Neural cell (in vitro differentiated cells): ENCODE measurements at regions not wholly inside any gene's neighbourhood (a gene's known extent, or its start where the extent isn't known, plus 50 kb on each side); places are given as distances from the start of the nearest gene placed in this dataset.

ENCODE experiments used
- H2AFZ ChIP-seq: fragments of 200-600, 300-800 bp; sonication (generic), shearing (Covaris generic); 2 replicates; pipeline ENCODE4 v1.6.0; 2014; ENCODE audit warnings: low read depth, mild to moderate bottlenecking, antibody characterized with exemption, low read length, moderate library complexity
- H3F3A ChIP-seq: fragments of 200-600 bp; shearing (Covaris generic); 2 replicates; pipeline ENCODE4 v1.6.1; 2016; ENCODE audit warnings: mild to moderate bottlenecking, moderate library complexity, mixed read lengths, antibody characterized with exemption, low read length; ENCODE audit not compliant: insufficient read depth, poor library complexity, severe bottlenecking
- H3K27ac ChIP-seq: fragments of 200-600, 300-800 bp; sonication (generic), shearing (Covaris generic); 2 replicates; pipeline ENCODE4 v1.5.1; 2014; ENCODE audit warnings: mild to moderate bottlenecking, low read length, moderate library complexity
- H3K27me3 ChIP-seq: fragments of 300-800, 200-600 bp; sonication (generic), shearing (Covaris generic); 2 replicates; pipeline ENCODE4 v1.6.0; 2014; ENCODE audit warnings: mild to moderate bottlenecking, low read depth, low read length, moderate library complexity; ENCODE audit not compliant: insufficient read depth
- H3K36me3 ChIP-seq: fragments of 300-800, 200-600 bp; sonication (generic), shearing (Covaris generic); 2 replicates; pipeline ENCODE4 v1.5.1; 2014; ENCODE audit warnings: mild to moderate bottlenecking, antibody characterized with exemption, low read length, moderate library complexity; ENCODE audit not compliant: insufficient read depth
- H3K4me2 ChIP-seq: fragments of 300-800, 200-600 bp; sonication (generic), shearing (Covaris generic); 2 replicates; pipeline ENCODE4 v1.6.0; 2014; ENCODE audit warnings: mild to moderate bottlenecking, low read length
- H3K4me3 ChIP-seq: fragments of 300-800, 200-600 bp; sonication (generic), shearing (Covaris generic); 2 replicates; pipeline ENCODE4 v1.5.1; 2014; ENCODE audit warnings: mild to moderate bottlenecking, low read length, moderate library complexity
- H3K79me2 ChIP-seq: fragments of 200-600 bp; shearing (Covaris generic); replicated peaks from 2 replicates; pipeline ENCODE4 v1.6.0; 2014; ENCODE audit warnings: mild to moderate bottlenecking, low read length, moderate library complexity; ENCODE audit not compliant: insufficient read depth
- H3K9ac ChIP-seq: fragments of 300-800, 200-600 bp; sonication (generic), shearing (Covaris generic); 2 replicates; pipeline ENCODE4 v1.6.1; 2016; ENCODE audit warnings: mild to moderate bottlenecking, low read length, mixed read lengths
- H3K9me2 ChIP-seq: fragments of 200-600 bp; shearing (Covaris generic); 2 replicates; pipeline ENCODE4 v1.6.1; 2016; ENCODE audit warnings: mild to moderate bottlenecking, low read length, mixed read lengths; ENCODE audit not compliant: insufficient read depth
- H3K9me3 ChIP-seq: fragments of 200-600, 300-800 bp; sonication (generic), shearing (Covaris generic); 2 replicates; pipeline ENCODE4 v1.6.1; 2016; ENCODE audit warnings: mild to moderate bottlenecking, mixed run types, low read length, moderate library complexity, mixed read lengths
- H4K20me1 ChIP-seq: fragments of 200-600 bp; shearing (Covaris generic); 2 replicates; pipeline ENCODE4 v1.6.1; 2016; ENCODE audit warnings: mild to moderate bottlenecking, mixed run types; ENCODE audit not compliant: insufficient read depth
- EP300 ChIP-seq: fragments of 450-650 bp; conservative IDR thresholded peaks from 2 replicates; pipeline ENCODE4 v1.6.1; 2014; ENCODE audit warnings: antibody characterized with exemption, mild to moderate bottlenecking, moderate library complexity; ENCODE audit not compliant: poor library complexity, severe bottlenecking
- EZH2 ChIP-seq: fragments of 200-600, 300-800 bp; shearing (Covaris generic), sonication (generic); IDR thresholded peaks from 2 replicates; pipeline ENCODE4 v1.6.1; 2014; ENCODE audit warnings: antibody characterized with exemption, low read length, borderline replicate concordance, mild to moderate bottlenecking; ENCODE audit not compliant: insufficient read depth, poor library complexity, severe bottlenecking
- MXI1 ChIP-seq: fragments of 450-650 bp; conservative IDR thresholded peaks from 2 replicates; pipeline ENCODE4 v1.6.1; 2014; ENCODE audit warnings: antibody characterized with exemption, mild to moderate bottlenecking; ENCODE audit not compliant: poor library complexity, severe bottlenecking
- POLR2AphosphoS5 ChIP-seq: IDR thresholded peaks from 2 replicates; pipeline ENCODE4 v1.6.1; 2012
- RAD21 ChIP-seq: fragments of 450-650 bp; conservative IDR thresholded peaks from 2 replicates; pipeline ENCODE4 v1.6.1; 2014; ENCODE audit warnings: antibody characterized with exemption, mild to moderate bottlenecking, moderate library complexity
- REST ChIP-seq: IDR thresholded peaks from 2 replicates; pipeline ENCODE4 v1.6.1; 2012; ENCODE audit warnings: borderline replicate concordance
- SMC3 ChIP-seq: fragments of 450-650 bp; conservative IDR thresholded peaks from 2 replicates; pipeline ENCODE4 v1.6.1; 2014; ENCODE audit warnings: antibody characterized with exemption, mild to moderate bottlenecking, moderate library complexity; ENCODE audit not compliant: poor library complexity
- TAF1 ChIP-seq: IDR thresholded peaks from 2 replicates; pipeline ENCODE4 v1.6.1; 2012; ENCODE audit warnings: low read depth
- TF ChIP-seq, protein P1 (sequence below): fragments of 450-650 bp; IDR thresholded peaks from 2 replicates; pipeline ENCODE4 v1.5.1; 2014; ENCODE audit warnings: antibody characterized with exemption, mild to moderate bottlenecking, moderate library complexity; ENCODE audit not compliant: poor library complexity, severe bottlenecking

- Histone ChIP-seq H3K4me2 (no peak overlapping the region), H3K9me2 (no peaks in the 10 kb centered on the region), H3K36me3 (no peaks in the 10 kb centered on the region), H3K9ac (no peak overlapping the region), H3K27me3 (no peaks in the 10 kb centered on the region), H3K9me3 (no peaks in the 10 kb centered on the region), H2AFZ (no peak overlapping the region), H3K27ac (no peak overlapping the region), H3K4me3 (no peak overlapping the region), H4K20me1 (no peaks in the 10 kb centered on the region), H3K79me2 (no peaks in the 10 kb centered on the region), H3F3A (no peaks in the 10 kb centered on the region)
- TF ChIP-seq RAD21 (no peak), POLR2AphosphoS5 (no peak), SMC3 (no peak), TAF1 (no peak), EP300 (no peak)
Measured at GRCh38 chr10:62985807-62986600, 147.1 kb upstream of the NRBF2 start.

DNA sequence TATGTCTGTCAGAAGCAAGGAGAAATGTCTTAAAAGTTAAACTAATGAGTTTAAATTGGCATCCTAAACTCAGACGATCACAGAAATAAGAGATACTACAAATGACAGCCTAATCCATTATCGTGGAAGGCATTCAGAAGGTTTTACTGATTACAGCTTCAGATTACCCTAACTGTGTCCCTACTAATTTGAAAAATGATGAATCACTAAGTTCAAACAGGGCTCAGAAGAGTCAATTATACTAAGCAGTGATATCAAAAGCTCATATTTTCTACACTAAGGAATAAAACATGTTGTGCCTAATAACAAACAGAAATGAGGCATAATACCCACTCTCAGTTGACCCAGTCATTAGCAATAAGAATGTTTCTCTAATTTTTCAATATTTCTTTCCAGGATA is 152.0 kb upstream of the NRBF2 start:
- no peaks in the 10 kb centered on the region for H3K36me3 ChIP-seq
- no peak overlapping the region for H3K4me3 ChIP-seq
- no peaks in the 10 kb centered on the region for H3K9me2 ChIP-seq
- H3K79me2 ChIP-seq, result no peaks in the 10 kb centered on the region
- no peak overlapping the region for H2AFZ ChIP-seq
- H3K9me3 ChIP-seq, result no peaks in the 10 kb centered on the region
- no peak overlapping the region for H3K9ac ChIP-seq
- TF ChIP-seq EZH2 (no peak), POLR2AphosphoS5 (no peak), MXI1 (no peak), EP300 (no peak), SMC3 (no peak), TAF1 (no peak), REST (no peak), RAD21 (no peak)
- TF ChIP-seq, protein P1, sequence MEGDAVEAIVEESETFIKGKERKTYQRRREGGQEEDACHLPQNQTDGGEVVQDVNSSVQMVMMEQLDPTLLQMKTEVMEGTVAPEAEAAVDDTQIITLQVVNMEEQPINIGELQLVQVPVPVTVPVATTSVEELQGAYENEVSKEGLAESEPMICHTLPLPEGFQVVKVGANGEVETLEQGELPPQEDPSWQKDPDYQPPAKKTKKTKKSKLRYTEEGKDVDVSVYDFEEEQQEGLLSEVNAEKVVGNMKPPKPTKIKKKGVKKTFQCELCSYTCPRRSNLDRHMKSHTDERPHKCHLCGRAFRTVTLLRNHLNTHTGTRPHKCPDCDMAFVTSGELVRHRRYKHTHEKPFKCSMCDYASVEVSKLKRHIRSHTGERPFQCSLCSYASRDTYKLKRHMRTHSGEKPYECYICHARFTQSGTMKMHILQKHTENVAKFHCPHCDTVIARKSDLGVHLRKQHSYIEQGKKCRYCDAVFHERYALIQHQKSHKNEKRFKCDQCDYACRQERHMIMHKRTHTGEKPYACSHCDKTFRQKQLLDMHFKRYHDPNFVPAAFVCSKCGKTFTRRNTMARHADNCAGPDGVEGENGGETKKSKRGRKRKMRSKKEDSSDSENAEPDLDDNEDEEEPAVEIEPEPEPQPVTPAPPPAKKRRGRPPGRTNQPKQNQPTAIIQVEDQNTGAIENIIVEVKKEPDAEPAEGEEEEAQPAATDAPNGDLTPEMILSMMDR, result no peak
- no peaks in the 10 kb centered on the region for H3F3A ChIP-seq
- no peaks in the 10 kb centered on the region for H4K20me1 ChIP-seq
- H3K27ac ChIP-seq, result no peak overlapping the region
- H3K4me2 ChIP-seq, result no peak overlapping the region
- no peaks in the 10 kb centered on the region for H3K27me3 ChIP-seq
